ENCODE measurements at regions not wholly inside any gene's neighbourhood (a gene's known extent, or its start where the extent isn't known, plus 50 kb on each side); places are given as distances from the start of the nearest gene placed in this dataset.

DNA sequence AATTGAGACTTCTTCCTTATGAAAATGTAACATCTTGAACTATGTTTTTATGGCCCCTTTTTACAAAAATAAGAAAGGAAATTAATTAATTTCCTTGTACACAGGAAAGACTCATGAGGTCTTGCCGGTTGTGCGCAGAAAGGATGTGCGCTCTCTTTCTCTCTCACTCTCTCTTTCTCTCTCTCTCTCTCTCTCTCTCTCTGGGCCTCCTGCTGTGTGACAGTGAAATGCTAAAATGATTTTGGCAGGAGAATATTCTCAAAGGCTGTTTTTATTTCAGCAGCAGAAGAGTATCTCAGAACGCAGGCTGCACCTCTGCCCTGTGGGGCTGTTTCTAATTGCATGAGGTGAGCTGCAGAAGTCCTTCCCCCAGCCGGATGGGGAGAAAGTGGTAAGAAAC, 349.0 kb downstream of the MID1IP1 start:
- DNase-seq: no peak

DNA sequence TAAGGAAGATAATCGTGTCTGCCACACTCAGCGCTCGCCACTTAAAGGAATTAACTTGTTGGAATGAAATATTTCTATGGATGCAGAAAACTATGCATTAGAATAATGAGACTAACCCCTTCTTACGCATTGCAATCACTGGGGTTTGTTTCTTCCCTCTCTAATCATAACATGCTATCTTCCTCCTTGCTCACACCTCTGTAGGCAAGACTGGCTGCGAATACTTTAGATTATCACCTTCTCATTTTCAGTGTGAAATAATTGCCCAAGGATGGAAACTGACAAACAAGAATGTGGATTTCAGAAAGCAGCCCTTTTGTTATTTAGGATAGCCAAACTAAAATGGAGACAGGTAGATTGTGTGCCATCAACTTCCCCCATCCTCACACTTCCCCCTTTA, 349.4 kb downstream of the MID1IP1 start:
- no peak for DNase-seq

DNA sequence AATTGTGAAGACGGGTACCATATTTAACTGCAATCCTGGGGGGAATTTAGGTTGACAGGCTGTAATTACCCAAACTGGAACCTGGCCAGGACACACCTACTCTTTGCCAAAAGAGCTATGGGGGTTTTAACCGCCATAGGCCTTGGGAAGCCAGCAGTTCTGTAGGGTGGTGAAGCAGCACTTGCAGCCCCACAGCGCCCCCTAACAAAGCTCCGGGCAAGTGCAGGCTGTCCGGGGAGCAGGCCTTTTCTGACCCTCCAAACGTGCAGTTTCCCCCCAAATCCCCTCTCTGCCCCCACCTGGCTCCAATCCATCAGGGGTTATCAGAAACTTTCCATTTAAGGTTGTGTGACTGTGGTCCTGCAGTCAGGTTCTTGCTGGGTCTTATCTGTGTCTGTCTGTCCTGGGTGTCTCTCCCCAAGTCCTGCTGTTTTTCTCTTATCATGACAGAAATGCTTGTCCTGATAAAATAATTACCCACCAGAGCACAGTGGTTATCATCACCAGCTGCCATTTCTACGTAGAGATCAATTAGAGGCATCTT, 350.9 kb downstream of the MID1IP1 start:
- peak; percentile 38 for DNase-seq

DNA sequence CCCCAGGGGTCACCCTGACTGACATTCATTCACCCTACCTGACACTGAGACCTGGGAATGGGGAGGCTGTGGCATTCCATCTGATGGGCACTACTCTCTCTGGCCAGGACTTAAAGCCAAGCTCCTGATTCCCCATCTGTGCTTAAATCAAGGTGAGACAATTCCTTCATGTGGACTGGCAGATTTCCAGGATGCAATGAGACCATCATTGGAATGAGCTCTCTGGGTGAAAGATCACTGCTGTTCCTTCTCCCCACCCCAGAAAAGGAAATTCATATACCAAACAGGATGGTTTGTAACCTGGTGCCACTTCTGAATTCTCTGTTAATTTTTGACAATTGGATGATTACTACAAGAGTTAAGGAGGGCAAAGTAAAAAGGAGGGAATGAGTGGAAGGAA, 354.8 kb downstream of the MID1IP1 start:
- DNase-seq: no peak

DNA sequence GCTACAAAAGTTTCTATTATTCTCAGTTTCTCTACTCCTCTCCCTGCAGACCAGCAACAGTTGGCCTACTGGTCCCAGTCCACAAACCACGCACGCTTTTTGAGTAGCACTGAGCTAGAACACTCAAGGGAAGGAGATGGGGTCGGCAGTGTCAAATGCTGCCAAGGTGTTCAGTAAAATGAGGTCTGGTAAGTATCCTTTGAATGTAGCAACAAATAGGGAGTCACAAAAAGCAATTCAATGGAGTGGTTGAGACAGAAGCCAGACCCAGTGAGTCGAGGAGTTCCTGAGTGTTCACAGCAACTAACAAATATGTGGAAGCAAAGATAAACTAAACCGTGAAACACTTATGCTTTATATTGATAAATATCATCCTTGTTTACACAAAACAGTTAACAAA, 355.7 kb downstream of the MID1IP1 start:
- no peak for DNase-seq

DNA sequence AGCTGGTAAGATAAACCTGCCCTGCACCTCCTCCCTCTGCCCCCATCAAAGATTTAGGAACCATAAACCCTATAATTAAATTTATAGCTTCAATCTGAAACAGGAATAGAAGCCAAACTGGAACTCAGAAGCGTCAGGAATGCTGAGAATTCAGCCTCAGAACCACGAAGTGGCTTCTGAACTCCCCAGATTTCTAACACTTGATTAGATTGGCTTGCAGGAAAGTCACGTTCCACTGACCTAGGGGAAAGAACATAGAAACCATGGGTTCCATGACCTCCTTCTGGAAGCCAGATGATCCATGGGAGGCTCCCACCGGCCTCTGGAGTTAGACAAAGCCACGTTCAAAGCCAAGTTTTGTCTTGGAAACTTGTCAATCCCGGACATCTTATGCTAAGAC, 356.5 kb downstream of the MID1IP1 start:
- no peak for DNase-seq

DNA sequence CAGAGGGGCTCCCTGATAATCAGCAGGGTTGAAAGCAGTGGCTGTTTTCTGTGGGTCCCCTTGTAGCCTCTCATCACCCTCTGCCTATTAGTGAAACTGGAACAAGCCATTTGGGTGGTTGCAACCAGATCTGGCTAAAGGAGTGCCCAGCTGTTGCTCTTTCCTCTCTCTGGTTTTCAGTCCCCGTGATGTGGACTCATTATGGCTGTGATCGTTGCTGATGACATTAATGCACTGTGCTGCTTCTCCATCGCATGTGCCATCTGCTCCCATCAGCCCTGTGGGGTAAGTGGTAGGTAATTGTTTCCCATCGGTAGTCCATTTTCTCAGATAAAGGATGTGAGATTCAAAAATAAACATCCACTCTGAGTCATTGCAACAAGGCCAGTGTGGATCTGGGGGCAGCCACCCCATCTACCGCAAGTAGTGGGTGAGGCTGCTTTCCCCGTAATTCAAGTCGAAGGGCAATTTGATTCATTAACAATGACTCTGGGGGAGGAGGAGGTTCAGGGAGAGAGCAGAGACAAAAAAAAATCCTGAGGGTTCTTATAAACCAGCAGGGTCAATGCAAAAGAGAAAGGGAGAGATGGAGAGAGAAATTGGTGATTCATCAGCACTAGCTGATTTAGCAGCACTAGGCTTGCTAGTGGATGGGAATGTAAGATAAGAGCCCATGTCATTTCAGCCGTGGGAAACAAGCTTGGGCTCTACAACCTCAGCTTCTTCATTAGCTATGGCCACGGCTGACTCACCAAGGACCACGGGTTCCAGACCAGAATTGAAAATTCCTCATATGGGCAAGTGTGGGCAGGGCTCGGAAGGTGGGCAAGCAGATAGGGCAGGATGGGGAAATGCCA, 357.8 kb downstream of the MID1IP1 start:
- DNase-seq: no peak

DNA sequence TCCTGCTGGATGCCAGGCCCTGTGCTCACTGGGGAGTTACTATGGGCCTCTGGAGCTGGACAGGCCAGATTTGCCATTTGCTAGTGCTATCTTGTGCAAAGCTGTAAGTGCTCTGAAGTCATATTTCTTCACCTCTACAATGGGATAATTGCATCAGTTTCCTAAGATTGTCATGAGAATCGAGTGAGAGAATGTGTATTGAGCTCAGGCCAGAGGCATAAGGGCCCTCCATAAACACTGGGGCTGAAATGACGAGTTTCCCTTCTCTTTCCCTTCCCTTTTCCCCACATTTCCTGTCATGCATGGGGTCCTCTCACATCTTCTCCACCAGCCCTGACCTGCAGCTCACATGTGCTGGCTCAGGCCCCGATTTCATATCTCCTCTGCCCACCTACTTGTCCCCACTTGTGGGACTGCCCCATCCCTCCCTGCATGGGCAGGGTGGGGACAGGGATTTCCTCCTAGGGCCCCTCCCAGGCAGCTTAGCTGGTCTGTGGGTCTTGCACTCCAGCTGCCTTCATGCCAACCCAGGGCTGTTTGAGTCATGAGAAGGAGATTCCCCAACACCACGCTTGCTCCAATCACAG, 358.8 kb downstream of the MID1IP1 start:
- DNase-seq: no peak

DNA sequence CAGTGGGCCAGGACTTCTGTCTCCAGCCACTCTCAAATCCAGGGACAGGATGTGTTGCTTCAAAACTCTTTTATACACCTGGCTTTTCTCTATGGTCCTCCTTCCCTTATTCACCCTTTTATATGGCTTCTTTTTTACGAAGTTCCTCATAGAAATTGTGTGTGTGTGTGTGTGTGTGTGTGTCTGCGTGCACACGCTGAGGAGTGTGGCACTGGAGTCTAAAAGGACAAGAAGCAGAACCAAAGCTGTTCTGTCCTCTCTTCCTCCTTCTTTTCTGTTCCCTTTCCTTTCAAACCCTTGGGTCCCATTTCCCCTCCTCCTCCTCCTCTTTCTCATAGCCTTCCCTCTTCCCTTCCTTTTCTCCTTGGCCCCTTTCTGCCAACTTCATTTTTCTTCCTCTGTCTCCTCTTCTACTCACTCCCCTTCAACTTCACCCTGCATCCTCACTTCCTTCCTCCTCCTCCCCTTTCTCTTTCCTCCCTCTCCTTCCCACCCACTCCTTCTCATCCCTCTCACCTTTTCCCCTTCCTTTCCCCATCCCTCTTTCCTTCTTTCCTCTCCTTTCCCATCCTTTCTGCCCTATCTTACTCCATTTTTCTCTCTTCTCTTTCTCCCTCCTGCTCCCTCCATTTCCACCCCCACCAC, 360.5 kb downstream of the MID1IP1 start:
- no peak for DNase-seq

DNA sequence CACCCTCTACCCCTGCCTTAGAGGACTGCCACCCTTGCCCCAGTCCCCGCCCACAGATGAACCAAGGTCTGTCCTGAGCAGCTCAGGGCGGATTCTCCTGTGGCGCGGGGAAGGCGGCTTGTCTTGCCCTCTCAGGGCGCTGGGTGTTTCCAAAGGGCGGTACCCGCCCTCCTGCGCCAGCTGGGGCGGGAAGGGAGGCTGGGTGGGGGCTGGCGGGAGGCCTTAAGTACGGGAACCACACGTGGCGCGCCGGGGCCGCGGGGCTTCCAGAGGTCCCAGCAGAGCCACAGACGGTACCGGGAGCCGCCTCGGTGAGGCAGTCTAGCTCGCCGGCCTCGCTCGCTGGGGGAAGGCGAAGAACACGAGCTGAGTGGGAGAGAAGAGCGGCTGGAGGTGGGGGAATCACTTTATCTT, 361.1 kb downstream of the MID1IP1 start:
- peak; percentile 55 for DNase-seq

DNA sequence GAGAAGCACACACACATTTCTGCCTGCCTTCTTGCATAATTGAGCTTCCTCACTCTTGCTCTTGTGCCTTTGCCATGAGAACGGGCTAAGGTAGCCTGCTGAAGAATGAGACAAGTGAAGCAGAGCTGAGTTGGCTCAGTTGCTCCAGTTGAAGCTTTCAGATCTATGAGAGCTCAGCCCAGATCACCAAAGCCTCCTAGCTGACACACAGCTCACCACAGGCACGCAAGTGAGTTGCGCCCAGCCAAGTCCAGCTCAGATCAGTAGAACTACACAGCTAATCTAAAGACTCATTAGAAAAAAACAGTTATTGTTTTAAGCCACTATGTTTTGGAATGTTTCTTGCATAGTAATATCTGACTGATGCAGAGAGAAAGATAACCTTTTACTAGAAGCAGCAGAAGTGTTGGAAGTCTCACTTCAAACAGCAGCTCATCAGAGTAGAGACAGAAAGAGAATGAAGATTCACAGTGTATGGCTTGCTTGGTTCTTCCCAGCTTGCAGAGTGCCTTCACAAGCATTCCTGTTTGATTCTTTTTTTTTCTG, 362.4 kb downstream of the MID1IP1 start:
- DNase-seq: peak; percentile 24

DNA sequence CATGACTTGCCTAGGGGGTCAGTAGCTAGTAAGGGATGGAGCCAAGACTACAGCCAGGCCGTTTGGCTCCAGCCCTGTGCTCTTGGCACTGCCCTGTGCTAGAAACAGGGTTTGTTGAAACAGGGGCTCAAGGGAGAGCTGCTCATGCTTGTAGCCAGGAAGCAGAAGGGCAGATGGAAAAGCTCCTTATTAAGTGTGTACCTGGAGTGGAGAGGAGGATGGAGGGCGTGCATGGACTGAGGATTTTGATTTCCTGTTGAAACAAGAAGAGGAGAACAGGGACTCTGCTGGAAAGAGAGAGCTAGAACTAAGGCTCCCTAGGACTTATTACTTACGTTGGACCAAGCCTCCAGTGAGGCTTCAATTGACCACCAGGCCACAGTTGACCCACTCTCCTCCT, 363.0 kb downstream of the MID1IP1 start:
- DNase-seq: no peak

DNA sequence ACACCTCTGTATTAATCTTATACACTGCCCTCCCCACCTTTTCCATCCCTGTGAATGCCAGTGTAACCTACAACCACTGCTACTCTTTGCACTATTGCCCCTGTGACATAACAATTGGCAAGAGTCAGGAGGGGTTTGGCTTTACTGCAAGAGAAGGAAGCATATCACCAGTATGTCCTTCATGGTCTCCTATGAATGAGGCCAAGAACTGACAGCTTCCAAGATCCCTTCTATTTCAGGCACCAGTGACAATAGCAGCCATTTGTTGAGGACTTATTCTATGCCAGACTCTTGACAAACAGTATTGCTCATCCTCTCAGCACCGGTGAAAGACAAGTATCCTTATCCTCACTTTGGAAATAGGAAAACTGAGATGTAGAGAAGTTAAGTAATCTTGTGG, 363.9 kb downstream of the MID1IP1 start:
- DNase-seq: no peak

DNA sequence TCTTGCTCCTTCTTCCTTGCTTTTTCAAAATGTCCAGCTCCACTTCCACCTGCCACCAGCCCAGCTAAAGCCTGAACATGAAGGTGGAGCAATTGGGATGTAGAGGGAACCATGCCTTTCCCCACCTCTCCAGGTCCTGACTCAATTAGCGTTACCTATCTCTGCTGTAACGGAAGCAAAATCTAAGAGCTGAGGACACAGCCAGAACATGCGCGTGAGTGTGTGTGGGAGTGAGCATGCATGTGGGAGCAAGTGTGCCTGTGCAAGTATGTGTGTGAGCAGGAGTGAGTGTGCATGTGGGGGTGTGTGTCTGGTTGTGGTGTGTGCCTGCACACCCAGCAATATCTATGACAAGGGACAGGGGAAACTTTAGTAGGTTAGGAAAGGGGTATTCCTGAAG, 364.5 kb downstream of the MID1IP1 start:
- DNase-seq: no peak

DNA sequence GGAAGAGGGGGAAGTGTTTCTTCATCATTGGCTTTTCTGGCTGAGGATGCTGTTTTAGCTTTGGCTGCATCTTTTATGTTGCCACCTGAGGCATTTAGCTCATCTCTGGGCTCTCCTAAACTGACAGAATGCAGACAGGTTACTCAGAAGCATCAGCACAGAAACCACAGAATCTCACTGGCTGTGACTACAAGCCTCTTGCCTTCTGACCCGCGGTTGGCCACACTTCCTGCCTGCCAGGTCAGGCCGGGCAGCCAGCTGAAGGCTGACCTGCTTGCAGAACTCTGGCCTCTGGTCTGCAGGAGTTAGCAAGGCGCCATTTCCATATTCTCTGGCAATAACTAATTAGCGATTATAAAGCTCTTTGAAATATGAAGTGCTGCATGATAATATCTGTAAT, 366.5 kb downstream of the MID1IP1 start:
- no peak for DNase-seq

DNA sequence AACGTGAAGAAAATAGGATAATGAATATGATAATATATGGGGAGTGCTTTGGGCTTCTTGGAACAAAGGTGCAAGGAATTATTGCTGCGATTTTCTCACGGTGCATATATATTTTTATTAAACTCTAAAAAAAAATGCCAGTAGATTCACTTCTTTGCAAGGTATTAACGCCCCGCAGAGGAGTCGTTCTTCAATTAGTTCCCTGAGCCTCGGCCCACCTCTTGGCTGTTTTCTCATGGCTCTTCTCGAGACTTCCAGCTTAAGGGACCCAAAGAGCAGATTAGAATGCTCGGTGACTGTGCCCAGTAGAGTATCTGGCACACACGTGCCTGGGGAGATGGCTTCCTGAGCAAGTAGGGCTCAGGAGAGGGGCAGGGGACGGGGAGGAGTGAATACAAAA, 367.4 kb downstream of the MID1IP1 start:
- DNase-seq: no peak

DNA sequence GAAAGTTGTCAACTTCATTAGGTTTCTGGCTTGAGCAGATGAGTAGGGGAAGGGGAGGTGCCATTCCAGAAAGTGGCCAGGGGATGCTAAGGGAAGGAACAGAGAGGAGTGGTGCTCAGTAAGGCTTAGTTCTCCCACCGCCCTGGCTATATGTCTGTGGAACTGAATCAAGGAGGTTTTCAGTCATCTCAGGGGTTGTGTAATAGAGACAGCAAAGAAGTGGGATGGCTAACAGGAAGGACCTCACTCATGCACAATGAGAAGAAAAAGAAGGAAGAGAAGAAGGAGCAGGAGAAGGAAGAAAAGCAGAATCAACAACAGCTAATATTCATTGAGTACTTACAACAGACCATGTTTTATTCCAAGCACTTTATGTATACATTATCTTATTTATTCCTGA, 368.7 kb downstream of the MID1IP1 start:
- no peak for DNase-seq

DNA sequence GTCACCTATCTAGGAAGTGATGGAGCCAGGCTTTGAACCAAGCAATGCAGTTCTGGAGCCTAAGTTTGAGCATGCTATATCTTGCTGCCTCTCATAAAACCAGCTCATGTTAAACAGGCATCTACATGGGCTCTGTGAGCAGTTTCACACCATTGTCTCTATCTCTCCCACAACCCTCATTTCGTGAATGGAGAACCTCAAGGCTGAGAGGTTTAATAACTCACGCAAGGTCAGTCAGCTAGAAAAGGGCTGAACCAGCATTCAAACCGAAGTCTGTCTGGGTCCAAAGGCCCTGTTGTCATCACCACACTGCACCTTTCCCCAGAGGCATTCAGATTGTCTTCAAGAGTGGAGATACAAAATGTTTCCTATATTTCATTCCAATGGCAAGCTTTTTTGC, 369.2 kb downstream of the MID1IP1 start:
- no peak for DNase-seq

DNA sequence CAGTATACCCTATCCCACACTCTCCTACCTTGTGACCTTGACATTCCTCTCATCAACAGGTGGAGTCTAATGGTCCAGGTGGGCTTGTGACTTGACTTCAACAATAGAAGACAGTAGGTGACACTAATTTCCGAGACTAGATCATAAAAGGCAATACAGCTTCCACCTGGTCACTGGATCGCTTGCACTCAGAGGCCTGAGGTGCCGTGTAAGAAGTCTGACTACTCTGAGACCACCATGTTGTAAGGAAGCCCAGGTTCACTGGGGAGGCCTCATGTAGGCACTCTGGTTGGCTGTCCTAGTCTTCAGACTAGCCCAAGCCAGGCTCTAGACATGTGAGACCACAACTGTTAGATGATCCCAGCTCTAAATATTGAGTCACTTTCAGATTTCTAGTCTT, 370.4 kb downstream of the MID1IP1 start:
- no peak for DNase-seq

DNA sequence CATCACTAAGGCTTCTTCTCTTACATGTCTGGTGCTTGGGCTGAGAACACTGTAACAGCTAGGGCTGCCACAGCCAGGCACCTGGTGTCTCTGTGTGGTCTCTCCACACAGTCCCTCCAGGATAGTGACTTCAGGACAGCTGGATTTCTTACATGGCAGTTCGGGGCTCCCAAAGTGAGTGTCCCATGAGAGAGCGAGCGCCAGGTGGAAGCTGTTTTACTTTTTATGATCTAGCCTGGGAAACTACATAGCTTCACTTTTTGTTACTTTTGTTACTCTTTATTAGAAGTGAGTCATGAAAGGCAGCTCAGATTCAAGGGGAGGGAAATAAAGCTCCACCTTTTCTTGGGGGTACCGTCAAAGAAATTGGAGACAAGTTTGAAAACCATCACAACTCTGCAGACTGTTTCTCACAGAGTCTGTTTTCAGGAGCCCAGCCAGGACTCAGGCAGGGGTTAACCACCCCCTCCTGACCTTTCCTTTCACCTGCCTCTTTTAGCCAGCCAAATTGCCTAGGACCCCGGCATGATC, 373.0 kb downstream of the MID1IP1 start:
- DNase-seq: no peak

DNA sequence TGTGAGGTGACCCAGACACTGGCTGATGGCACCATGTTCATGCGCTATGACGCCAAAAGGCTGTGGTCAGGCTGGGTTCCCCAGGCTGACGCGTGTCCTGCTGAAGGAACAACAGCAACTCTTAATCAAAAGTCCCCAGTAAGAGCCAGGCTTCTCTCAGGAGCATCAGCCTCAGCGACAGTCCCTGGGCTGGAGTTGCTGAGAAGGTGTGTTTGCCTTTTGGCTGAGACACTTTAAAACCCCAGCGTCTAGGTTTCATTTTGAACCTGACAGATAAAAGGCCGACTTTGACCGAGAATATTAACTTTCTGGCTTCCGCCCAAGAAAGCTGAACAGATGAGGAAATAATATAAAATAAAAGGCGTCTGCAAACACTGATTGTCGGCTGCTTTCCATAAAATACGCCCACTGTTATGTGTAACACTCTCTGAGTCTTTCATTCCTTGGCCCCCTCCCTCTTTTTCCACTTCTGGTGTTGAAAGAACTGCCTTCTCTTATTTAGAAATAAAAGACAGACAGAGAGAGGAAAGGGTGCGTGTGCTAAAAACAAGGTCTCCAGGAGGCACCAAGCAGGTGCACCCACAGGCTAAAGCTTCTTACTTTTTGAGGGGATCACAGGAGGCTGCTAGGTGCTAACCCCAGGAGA, 373.6 kb downstream of the MID1IP1 start:
- DNase-seq: peak; percentile 36

DNA sequence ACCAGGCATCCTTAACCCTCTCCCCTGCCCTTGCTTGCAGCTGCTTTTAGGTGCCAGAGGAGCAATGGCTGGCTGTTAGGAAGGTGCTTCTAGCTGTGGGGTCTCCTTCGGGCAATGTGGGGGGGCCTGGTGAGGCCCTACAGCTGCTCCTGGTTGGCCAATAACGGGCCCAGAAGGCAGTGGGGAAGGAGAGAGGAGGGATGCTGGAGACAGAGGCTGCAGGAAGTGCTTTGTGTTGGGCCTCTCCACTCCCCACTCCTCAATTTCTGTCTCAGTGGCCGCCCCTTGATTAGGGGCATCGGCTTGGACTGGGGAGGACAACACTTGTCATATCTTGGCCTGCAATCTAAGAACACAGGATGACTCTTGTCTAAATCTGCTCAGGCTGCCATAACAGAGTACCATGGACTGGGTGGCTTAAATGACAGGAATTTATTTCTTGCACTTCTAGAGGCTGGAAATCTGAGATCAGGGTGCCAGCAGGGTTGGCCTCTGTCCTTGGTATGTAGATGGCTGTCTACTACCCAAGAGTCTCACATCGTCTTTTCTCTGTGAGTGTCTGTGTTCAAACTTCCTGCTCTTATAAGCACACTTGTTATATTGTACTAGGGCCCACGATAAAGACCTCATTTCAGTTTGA, 374.3 kb downstream of the MID1IP1 start:
- no peak for DNase-seq

Measured in activated naive CD4-positive, alpha-beta T cell treated with Interleukin-2 at 50 U/mL for 16 hours (primary cell).